Endothelial cell of umbilical vein (primary cell): ENCODE measurements at regions not wholly inside any gene's neighbourhood (a gene's known extent, or its start where the extent isn't known, plus 50 kb on each side); places are given as distances from the start of the nearest gene placed in this dataset.

Experiments used
- BruUV-seq: library from RNA; stranded (reverse); fragments of 400-500 nt; replicated peaks from 2 replicates; lab custom pipeline; 2021; lab: Mats Ljungman, UMichigan
- CTCF ChIA-PET: fragments of 300-600, 350-600 bp; sonication (Branson Sonifier 250); formaldehyde crosslinking; loops from one replicate; lab custom pipeline; 2021; ENCODE audit warnings: antibody characterized with exemption, inconsistent platforms; lab: Charles Lee
- POLR2A ChIA-PET: fragments of 300-600, 350-600 bp; sonication (Branson Sonifier 250); formaldehyde crosslinking; loops from one replicate; lab custom pipeline; 2021; ENCODE audit warnings: antibody characterized with exemption, inconsistent platforms; lab: Charles Lee
- DNase-seq: peaks from one replicate; pipeline ENCODE4 v3.0.0-alpha.2; 2011; ENCODE audit warnings: low read depth, low spot score
- FAIRE-seq: peaks from 2 replicates; lab custom pipeline; 2011; peaks lifted over from hg19 to GRCh38; lab: Jason Lieb, UNC
- H2AFZ ChIP-seq: 2 replicates; pipeline ENCODE4 v1.6.0; 2012; ENCODE audit warnings: low read depth, low read length, control low read depth, inconsistent platforms
- H3K27ac ChIP-seq: 2 replicates; pipeline ENCODE4 v1.5.1; 2011; ENCODE audit warnings: low read depth, mild to moderate bottlenecking, control low read depth, low read length, moderate library complexity; ENCODE audit not compliant: insufficient read depth
- H3K27me3 ChIP-seq, 2 experiments: 2 replicates each; pipeline versions ENCODE4 v1.6.0 to v1.6.1; 2011; ENCODE audit warnings: low read length in 2 of 2, mixed read lengths in 1 of 2; ENCODE audit not compliant: control insufficient read depth in 2 of 2, insufficient read depth in 2 of 2
- H3K36me3 ChIP-seq, 2 experiments: 2 replicates in 1 of 2; 3 replicates in 1 of 2; pipeline ENCODE4 v1.5.1; 2011; ENCODE audit warnings: low read length in 2 of 2, mild to moderate bottlenecking in 1 of 2, moderate library complexity in 1 of 2; ENCODE audit not compliant: control insufficient read depth in 2 of 2, insufficient read depth in 2 of 2; ENCODE audit errors: extremely low read depth in 1 of 2
- H3K4me1 ChIP-seq: 3 replicates; pipeline ENCODE4 v1.5.1; 2011; ENCODE audit warnings: mild to moderate bottlenecking, low read length; ENCODE audit not compliant: control insufficient read depth, insufficient read depth; ENCODE audit errors: extremely low read depth
- H3K4me2 ChIP-seq: 2 replicates; pipeline ENCODE4 v1.6.1; 2011; ENCODE audit warnings: low read length, control low read depth, mixed read lengths; ENCODE audit not compliant: insufficient read depth
- H3K4me3 ChIP-seq, 3 experiments: fragments of 200-600 bp in 1 of 3; sonication (generic), shearing (Covaris generic) in 1 of 3; replicated peaks in 1 of 3; 2 replicates each; pipeline ENCODE4 v1.5.1; 2011 to 2016; ENCODE audit warnings: control low read depth in 3 of 3, low read length in 3 of 3, mild to moderate bottlenecking in 2 of 3, inconsistent platforms in 1 of 3, low read depth in 1 of 3, moderate library complexity in 1 of 3; ENCODE audit not compliant: insufficient read depth in 1 of 3
- H3K79me2 ChIP-seq: 2 replicates; pipeline ENCODE4 v1.6.0; 2012; ENCODE audit warnings: low read length, inconsistent platforms; ENCODE audit not compliant: control insufficient read depth, insufficient read depth
- H3K9ac ChIP-seq: replicated peaks from 2 replicates; pipeline ENCODE3; 2011; ENCODE audit warnings: low read length, control low read depth; ENCODE audit not compliant: insufficient read depth; ENCODE audit errors: extremely low read depth
- H3K9me1 ChIP-seq: replicated peaks from 3 replicates; pipeline ENCODE4 v1.6.0; 2011; ENCODE audit warnings: mild to moderate bottlenecking, low read length; ENCODE audit not compliant: control insufficient read depth, insufficient read depth; ENCODE audit errors: extremely low read depth
- H3K9me3 ChIP-seq: replicated peaks from 2 replicates; pipeline ENCODE4 v1.5.1; 2012; ENCODE audit warnings: low read length, inconsistent platforms; ENCODE audit not compliant: control insufficient read depth, insufficient read depth
- H4K20me1 ChIP-seq: replicated peaks from 2 replicates; pipeline ENCODE3; 2011; ENCODE audit warnings: mild to moderate bottlenecking, low read length; ENCODE audit not compliant: control insufficient read depth, insufficient read depth; ENCODE audit errors: extremely low read depth
- EZH2 ChIP-seq: IDR thresholded peaks from 2 replicates; pipeline ENCODE4 v1.6.1; 2012; ENCODE audit warnings: borderline replicate concordance, low read depth, mild to moderate bottlenecking, moderate library complexity, low read length, inconsistent platforms; ENCODE audit not compliant: severe bottlenecking
- FOS ChIP-seq: IDR thresholded peaks from 2 replicates; pipeline ENCODE4 v1.6.1; 2011; ENCODE audit warnings: mild to moderate bottlenecking, low read length, moderate library complexity, borderline replicate concordance; ENCODE audit not compliant: insufficient read depth
- JUN ChIP-seq: IDR thresholded peaks from 2 replicates; pipeline ENCODE4 v1.6.1; 2011; ENCODE audit warnings: borderline replicate concordance, low read depth; ENCODE audit not compliant: insufficient read length, insufficient read depth
- MYC ChIP-seq: IDR thresholded peaks from one replicate; pipeline ENCODE4 v1.6.1; 2011; ENCODE audit warnings: mild to moderate bottlenecking, low read depth, low read length
- POLR2A ChIP-seq: IDR thresholded peaks from 2 replicates; pipeline ENCODE4 v1.6.1; 2012; ENCODE audit warnings: low read depth, mild to moderate bottlenecking, control low read depth, low read length
- POLR2AphosphoS5 ChIP-seq: IDR thresholded peaks from 2 replicates; pipeline ENCODE4 v1.6.1; 2012; ENCODE audit warnings: low read depth, mild to moderate bottlenecking, control low read depth, low read length, moderate library complexity; ENCODE audit not compliant: insufficient read depth
- dilution Hi-C: fragments of 300-500 bp; cut with MboI; formaldehyde crosslinking; loops from one replicate; pipeline ENCODE4 v1.15.0; 2019; ENCODE audit warnings: low sequenced_read_pairs; ENCODE audit not compliant: extremely low pct_ligation_motif_present
- intact Hi-C: fragments of 100-400 bp; cut with micrococcal nuclease; formaldehyde crosslinking; loops from one replicate; pipeline ENCODE4 v1.10.0; 2022
- TF ChIP-seq, protein P1 (sequence below): IDR thresholded peaks from 2 replicates; pipeline ENCODE4 v1.6.1; 2011; ENCODE audit not compliant: insufficient read depth, insufficient read length

DNA sequence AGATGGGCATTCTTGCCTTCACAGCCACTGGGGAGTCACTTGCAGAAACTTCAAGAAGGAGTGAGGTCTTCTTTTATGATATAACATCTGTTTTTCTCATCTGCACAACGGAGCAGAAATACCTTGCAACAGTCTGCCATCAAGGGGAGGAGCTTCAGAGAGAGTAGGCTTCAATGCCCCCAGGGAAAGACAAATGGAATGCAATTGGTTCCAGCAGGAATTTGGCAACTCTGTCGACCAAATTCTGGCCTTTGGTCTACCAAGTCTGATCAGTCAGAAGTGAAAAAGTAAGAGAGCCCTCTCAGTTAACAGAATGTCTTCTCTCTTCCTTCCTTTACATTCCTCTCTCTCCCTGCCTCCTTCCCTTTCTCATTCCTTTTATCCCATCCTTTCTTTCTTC is 229.3 kb downstream of the IDS start:
- FAIRE-seq (no peak), DNase-seq (no peak)
- Histone ChIP-seq H3K79me2 (no peaks in the 10 kb centered on the region), H3K4me1 (no peaks in the 10 kb centered on the region), H3K9me1 (no peaks in the 10 kb centered on the region), H3K27me3 (no peaks in the 10 kb centered on the region), H3K9ac (no peak overlapping the region), H2AFZ (no peak overlapping the region), H3K4me3 (no peak overlapping the region), H3K36me3 (no peaks in the 10 kb centered on the region), H3K4me2 (no peak overlapping the region), H3K27ac (no peak overlapping the region), H3K9me3 (no peaks in the 10 kb centered on the region), H4K20me1 (no peaks in the 10 kb centered on the region)
- CTCF ChIA-PET = no interaction called here
- intact Hi-C loops (no loop called here), dilution Hi-C loops (no loop called here)
- TF ChIP-seq MYC = no peak
- TF ChIP-seq JUN = no peak
- BruUV-seq = no TSS peak
- POLR2A ChIA-PET = no interaction called here

DNA sequence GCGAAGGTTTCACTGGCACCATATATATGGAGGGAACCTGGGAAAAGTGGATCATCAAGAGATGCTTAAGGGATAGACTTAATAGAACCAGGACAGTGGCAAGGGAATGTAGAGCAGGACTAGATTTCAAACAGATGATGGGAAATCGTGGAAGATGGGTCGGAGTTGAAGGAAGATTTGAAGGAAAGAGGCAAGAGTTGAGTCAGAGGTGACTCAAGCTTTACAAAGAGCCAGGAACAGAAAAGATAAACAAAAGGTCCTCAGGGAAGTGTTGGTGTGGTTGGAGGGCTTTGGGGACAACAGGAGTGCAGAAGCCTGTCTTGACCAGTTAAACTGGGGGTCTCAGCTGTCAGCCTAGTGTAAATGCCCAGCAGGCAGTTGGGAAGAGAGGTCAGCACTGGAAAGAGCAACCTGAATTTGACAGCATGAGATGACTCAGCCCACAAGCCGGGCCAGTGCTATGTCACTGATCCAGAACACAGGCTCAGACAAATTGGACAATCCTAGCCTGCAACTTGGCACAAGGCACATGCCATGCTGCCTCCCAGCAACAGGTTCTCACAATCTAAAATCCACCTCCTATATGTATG is 230.5 kb downstream of the IDS start:
- DNase-seq (peak; percentile 1), FAIRE-seq (peak; percentile 54)
- Histone ChIP-seq H3K36me3 (no peaks in the 10 kb centered on the region), H3K27me3 (no peaks in the 10 kb centered on the region), H3K27ac (no peak overlapping the region), H3K4me3 (no peak overlapping the region), H3K4me2 (no peak overlapping the region), H3K9ac (no peak overlapping the region), H3K9me3 (no peaks in the 10 kb centered on the region), H3K79me2 (no peaks in the 10 kb centered on the region), H3K9me1 (no peaks in the 10 kb centered on the region), H3K4me1 (no peaks in the 10 kb centered on the region), H2AFZ (no peak overlapping the region), H4K20me1 (no peaks in the 10 kb centered on the region)
- intact Hi-C loops (no loop called here), dilution Hi-C loops (no loop called here)
- POLR2A ChIA-PET = no interaction called here
- BruUV-seq = no TSS peak
- CTCF ChIA-PET = no interaction called here
- TF ChIP-seq POLR2A = no peak
- TF ChIP-seq JUN = no peak
- TF ChIP-seq, protein P1, sequence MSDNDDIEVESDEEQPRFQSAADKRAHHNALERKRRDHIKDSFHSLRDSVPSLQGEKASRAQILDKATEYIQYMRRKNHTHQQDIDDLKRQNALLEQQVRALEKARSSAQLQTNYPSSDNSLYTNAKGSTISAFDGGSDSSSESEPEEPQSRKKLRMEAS = no peak
- TF ChIP-seq EZH2 = no peak
- peak; percentile 13 for TF ChIP-seq FOS
- TF ChIP-seq POLR2AphosphoS5 = no peak
